ENCODE measurements at regions not wholly inside any gene's neighbourhood (a gene's known extent, or its start where the extent isn't known, plus 50 kb on each side); places are given as distances from the start of the nearest gene placed in this dataset.
A peak's percentile ranks its signal among the peaks of the same experiment; 100 is the strongest.
"Not testable (repeated sequence)": the region's sequence is repeated elsewhere in the genome, so short reads cannot be mapped to it uniquely, and the experiment has no call there.

DNA sequence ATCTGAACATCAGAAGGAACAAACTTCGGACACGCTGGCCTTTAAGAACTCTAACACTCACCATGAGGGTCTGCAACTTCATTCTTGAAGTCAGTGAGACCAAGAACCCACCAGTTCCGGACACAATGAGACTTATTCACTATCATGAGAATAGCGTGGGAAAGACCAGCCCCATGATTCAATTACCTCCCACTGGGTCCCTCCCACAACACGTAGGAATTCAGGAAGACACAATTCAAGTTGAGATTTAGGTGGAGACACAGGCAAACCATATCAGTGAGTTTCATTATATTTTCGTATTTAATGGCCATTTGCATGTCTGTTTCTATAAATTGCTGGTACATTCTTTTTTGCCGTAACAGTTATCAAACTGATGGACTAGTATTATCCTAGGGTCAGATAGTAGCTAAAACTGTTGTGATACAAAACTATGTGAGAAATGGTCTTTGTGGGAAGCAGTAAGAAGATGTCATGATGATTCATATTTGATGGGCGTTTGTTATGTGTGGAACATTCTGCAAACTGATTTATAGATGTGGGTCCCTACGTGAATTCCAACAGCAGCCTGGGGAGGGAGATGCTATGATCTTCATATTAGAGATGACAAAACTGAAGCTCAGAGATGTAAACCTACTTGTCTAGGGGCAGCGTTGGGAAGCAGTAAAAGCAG, 282.4 kb upstream of the TMEM132C start:
- DNase-seq: no peak

DNA sequence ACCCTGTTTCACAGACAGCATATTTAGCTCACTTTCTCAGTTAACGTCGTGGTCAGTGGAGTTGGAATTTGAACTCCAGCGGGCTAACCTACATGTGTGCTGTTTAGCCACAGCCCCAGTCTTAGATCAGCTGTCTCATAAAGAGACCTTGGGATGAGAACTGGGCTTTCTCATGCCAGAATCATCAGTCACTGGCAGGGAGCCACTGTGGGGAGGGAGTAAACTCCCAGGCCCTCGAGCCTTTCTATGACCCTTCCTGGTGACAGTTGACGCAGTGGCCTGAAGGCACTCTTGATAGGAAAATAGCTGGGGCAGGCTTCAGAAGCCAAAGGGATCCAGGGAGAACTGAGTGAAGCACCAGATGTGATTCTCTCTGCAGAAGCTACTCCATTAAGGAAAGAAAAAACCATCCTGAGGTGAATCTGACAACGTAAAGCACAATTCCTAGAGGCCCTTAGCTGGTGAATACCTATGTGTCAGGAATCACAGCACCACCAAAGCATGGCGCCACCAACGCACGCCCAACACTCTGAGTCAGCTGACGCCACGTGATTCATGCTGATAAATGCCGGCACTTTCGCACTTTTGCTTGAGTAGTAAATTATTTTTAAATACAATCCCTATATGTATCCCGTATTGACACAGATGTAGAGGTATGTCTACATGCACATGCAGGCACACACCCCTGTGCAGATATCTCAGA, 279.6 kb upstream of the TMEM132C start:
- DNase-seq: no peak

DNA sequence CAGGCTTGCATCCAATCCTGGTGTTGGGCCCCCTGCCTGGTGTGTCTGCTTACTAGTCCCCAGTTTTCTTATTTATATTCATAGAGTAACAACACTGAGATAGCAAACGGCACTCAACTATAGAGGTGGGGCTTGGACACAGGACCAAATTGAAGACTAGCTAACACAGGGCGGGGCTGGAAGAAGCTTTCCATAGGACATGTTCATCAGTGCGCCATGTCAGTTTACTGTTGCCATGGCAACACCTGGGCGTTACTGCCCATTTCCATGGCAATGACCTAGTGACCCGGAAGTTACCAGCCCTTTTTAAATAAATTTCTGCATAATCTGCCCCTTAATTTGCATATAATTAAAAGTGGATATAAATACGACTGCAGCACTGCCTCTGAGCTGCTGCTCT, 275.5 kb upstream of the TMEM132C start:
- DNase-seq: no peak

DNA sequence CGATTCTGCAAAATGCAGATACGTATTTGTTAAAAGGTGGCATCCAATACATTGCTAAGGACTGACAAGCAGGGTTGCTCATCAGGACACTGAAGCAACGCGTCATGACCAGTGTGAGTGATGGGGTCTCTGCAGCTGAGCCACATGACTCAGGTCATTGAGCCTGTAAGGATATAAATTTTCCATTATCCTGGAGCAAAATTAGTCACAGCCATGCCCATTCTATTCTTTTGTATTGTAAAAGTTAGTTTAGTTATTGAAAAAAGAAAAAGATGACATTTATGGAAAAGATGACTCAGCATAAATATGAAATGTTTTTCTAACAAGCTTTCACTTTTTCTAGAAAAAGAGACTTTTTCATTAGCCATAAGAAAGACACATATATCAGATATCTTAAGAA, 268.0 kb upstream of the TMEM132C start:
- no peak for DNase-seq

DNA sequence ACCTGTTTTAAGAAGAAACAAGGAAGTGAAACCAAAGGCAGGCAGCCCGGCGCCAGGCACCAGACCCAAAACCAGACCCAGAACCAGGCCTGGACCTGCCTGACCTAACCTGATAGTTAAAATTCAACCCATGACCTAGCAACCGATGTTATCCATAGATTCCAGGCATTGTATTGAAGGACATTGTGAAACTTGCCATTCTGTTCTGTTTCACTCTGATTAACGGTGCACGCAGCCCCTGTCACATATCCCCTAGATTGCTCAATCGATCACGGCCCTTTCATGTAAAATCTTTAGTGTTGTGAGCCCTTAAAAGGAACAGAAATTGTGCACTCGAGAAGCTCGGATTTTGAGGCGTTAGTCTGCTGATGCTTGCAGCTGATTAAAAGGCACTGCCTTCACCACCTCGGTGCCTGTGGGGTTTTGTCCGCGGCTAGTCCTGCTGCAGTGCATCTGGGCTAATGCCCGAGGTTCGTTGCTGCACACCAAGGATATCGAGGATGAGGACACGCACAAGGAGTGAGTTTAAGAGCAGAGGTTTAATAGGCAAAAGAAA, 262.5 kb upstream of the TMEM132C start:
- no peak for DNase-seq

DNA sequence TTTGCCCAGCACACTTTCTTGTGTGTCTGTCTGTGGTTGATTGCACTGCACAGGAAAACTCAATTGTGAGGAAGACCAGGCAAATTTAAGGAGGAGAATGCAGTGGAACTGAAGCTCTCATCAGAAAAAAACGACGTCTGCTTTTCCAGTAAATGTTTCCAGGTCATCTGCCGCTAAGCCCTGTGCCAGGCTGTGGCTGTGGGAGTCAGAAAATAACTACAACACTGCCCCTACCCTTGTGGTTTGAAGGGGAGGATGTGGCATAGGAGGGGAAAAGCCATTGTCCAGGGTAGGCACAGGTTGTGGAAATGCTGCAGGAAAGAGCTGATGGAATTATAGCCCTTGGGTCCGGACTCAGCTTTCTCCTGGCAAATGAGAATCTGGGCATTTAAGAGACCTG, 259.7 kb upstream of the TMEM132C start:
- no peak for DNase-seq

DNA sequence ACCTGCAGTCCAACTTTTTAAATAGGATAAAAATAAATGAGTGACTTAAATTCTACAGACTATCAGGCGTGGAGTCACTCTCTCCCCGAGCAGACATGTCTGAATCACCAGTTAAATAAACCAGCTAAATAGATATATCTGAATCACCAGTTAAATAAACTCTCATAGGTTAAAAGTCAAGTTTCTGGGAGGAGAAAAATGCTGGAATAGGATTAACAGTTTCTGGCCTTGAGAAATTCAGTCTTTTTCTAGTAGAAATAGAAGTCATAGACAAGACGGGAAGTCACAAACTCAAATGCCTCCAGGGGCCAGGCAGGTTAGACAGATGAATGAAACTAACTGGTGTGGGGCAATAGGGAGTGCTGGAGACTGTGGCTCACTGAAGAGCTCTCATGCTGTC, 258.6 kb upstream of the TMEM132C start:
- no peak for DNase-seq

DNA sequence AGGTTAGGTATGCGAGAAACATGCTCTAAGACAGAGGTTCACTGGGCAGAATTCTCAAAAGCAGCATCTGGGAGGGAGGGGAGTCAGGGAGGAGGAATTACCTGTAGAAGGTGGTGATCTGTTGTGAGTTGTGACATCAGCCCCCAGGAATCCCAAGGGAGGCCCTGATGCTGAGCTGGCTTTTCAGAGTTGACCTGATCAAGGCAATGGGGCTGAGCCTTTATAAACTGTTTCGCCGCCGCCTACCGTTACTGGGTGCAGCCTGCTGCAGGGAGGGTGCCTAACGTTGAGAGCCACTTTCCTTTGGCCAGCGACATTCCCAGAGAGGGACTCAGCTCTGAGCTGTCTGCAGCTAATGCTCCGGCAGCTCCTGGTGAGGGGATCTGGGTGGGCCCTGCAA, 257.9 kb upstream of the TMEM132C start:
- no peak for DNase-seq

DNA sequence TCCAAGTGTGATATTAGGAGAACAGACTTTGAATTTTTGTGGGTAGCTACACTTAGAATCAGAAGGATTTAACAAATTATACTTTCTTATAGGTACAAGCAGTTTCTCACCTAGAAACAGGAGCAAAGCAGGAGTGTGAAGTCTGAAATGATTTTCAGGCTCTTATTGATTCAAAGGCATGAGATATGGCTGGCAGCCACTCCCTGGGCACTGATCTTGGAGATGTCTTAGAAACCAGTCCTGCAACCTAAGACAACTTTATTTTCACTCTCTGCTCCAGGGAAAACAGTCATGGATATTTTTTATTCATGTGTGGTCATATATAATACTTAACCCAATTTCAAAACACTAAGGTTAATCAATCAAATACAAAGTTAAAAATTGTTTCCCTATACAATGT, 254.9 kb upstream of the TMEM132C start:
- no peak for DNase-seq

DNA sequence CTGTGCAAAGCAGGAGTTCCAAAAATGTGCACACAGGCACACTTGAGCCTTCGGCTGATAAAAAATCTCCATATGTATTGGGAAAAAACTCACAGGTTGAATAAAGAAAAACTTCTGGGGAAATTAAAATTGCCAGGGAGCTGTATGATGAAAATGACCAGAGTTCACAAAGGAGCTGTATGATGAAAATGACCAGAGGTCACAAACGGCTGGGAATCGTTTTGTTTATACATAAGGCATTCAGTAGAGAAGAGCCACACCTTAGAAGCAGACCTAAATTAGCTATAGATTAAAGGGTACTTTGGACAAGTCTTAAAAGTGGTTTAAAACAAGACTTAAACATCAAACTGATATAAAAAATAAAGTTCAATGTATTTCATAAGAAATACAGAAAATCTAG, 251.7 kb upstream of the TMEM132C start:
- DNase-seq: no peak

DNA sequence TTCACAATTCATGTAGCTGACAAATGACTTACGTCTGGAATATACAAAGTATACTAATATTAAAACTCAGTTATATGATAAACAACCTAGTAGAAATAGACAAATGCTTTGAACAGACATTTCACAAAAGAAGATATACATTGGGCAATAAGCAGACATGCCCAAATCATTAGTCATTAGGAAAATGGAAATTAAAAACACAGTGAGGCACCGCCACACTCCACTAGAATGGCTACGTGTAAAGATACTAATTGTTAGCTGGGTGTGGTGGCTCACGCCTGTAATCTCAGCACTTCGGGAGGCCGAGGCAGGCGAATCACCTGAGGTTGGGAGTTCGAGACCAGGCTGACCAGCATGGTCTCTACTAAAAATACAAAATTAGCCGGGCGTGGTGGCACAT, 248.9 kb upstream of the TMEM132C start:
- no peak for DNase-seq

DNA sequence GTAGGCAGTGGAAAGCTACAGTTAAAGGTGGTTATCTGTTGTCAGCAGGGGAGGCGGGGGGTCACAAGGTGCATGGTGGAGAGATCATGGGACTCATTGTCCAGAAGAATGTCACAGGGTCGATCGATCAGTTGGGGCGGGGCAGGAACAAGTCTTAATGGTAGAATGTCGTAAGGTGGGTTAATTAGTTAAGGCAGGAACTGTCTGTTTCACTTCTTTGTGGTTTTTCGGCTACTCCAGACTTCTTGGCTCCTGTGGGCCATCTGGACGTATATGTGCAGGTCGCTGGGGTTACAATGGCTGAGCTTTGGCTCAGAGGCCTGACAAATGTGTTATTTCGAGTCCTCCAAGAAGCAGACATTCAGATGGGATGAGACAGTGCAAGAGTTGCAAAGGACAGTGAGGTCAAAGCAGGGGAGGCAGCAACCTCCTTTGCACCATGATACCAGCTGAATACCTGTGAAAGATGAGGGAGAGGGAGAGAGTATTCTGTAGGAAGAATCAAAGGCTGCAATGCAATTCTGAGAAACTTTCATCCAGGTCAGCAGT, 246.9 kb upstream of the TMEM132C start:
- DNase-seq: no peak

DNA sequence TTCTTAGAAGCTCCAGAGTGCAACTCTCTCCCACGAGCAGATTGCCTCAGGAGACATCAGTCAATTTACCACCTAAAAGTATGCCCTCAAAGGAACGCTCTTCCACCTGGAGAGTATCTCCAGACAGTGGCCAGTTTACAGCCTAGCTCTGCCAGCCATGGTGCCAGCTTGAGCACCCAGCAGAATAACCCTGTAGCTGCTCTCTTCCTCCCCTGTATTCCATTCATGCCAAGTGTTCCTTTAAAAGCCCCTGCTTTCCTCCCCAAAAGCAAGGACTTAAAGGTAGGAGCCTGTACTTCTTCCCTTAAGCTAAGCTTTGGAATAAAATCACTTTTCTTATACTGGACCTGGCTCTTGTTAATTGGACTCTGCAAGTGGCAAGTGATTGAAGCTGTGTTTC, 245.4 kb upstream of the TMEM132C start:
- DNase-seq: no peak

DNA sequence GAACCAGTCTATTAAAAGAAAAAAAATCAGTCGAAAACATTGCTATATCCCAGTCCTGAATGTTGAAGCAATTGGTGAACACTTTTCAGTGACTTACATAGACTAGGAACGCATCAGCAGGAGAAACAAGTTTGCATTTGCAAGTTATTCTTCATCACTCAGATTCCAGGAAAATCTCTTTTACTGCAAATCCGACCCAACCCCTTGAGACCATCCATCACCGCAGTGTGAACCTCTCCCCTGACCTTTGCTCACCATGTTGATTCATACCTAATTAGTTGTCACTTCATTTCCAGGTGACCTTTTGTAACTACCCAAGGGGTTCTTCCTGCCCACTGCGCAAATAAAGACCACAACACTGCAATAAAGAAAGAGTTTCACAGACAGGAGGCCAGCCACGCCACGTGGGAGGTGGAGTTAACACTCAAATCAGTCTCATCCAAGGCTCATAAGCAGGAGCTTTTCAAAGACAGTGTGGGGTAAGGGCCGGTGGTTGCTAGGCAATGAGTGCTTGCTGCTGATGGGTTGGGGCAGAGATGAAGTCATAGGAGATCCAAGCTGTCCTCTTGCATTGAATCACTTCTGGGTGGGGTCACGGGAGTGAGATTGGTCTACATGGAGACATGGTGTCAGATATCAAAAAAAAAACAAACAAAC, 241.3 kb upstream of the TMEM132C start:
- DNase-seq: peak; percentile 4

DNA sequence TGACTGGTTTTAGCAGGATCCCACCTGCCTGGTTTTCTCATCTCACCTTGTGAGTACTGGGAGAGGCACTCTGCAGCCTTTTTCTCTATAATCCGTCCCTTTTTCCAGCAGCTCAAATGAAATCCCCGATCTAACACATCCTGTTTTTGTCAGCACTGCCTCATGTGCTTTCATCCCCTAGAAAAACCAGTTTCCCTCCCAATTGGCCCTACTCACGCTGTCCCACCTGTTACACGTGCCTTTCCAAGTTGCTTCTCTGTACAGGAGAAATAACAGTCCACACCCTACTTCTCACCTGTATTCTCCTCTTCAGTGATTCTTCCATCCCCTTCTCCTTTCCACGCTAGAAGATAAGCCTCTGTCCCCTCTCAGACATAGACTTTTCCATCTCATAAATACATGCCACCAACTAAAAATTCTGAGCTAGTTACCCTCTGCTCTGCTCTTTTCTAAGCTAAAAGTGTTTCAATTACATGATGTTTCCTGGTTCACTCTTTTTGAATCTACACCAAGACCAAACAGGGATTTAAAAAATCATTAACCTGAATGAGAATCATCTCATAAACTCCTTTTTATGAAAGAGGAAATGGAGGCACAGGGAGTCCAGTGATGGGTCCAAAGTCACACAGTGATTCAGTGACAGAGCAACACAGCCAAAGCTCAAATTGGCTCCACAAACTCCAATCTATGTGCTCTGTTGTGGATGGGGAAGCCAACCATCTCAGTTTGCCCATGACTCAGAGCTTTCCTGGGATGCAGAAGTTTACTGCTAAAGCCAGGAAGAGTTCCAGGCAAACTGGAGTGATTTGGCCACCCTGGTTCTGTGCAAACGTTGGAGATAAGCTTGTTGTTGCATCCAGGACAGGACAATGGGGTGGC, 240.0 kb upstream of the TMEM132C start:
- DNase-seq: no peak

DNA sequence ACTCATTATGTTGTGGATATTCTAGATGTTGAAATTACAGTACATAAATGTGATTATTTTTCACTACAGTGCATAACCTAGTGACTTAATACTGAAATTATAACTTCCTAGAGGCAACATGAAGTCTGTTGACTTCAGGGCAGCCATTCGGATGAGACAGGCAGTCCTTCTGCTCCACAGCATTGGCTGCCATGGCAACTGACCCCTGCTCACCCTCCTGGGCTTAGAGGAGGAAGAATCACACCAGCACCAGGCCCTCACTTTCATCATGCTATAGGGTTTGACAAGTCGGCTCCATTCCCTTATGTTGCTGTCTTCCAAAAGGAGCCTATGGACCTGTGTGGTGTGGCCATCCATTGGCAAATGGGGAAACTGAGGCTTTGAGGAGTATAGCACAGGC, 233.5 kb upstream of the TMEM132C start:
- DNase-seq: no peak

DNA sequence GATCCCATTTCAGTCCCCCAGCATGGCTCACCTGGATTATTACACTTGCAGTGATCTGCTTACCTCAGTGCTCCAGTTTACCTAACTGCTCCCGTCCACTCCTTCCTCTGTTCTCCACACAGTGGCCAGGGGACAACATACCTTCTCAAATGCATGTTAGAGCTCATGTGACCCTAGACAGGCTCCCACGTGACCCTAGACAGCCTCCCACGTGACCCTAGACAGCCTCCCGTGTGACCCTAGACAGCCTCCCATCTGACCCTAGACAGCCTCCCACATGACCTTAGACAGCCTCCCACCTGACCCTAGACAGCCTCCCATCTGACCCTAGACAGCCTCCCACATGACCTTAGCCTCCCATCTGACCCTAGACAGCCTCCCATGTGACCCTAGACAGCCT, 226.0 kb upstream of the TMEM132C start:
- DNase-seq: no peak

DNA sequence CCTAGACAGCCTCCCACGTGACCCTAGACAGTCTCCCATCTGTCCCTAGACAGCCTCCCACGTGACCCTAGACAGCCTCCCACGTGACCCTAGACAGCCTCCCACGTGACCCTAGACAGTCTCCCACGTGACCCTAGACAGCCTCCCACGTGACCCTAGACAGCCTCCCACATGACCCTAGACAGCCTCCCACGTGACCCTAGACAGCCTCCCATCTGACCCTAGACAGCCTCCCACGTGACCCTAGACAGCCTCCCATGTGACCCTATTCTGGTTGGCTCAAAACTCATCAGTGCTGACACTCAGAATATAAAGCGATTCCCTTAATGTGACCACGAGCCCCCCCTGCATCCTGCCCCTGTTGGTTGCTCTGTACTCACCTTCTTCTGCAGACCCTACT, 224.7 kb upstream of the TMEM132C start:
- not testable (repeated sequence) for DNase-seq

DNA sequence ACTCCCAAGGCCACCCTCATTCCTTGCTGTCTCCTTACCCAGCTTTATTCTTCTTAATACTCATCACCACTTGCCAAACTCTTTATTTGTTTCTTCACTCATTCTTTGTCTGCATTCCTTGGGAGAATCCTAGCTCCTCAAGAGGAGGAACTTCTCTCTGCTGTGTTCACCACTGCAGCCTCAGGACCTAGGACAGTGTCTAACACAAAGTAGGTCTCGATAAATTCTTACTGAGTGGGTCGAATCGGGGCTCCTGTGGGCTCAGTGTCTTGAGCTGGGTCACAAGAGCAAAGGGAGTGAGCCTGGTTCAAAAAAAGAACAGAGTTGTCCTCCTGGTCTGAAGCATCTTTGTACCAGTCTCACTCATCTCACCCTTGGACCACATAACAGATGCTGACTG, 224.1 kb upstream of the TMEM132C start:
- DNase-seq: no peak

DNA sequence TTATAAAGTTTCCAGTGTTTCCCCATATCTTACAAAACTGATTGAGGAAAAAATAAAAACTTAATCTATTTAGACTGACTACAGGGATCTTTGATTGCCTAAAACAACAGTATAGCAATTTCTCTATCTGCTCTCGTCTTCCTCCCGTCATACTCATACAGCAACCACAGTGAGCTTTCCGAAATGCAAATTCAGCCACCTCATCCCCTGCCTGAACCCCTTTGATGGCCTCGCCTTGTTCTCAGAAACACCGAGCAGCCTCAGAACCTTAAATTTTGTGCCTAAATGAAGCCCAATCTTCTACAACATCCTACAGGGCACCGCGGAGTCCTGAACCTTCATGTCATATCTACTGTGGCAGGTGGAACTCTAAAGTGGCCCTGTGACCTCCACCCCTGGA, 223.7 kb upstream of the TMEM132C start:
- no peak for DNase-seq

DNA sequence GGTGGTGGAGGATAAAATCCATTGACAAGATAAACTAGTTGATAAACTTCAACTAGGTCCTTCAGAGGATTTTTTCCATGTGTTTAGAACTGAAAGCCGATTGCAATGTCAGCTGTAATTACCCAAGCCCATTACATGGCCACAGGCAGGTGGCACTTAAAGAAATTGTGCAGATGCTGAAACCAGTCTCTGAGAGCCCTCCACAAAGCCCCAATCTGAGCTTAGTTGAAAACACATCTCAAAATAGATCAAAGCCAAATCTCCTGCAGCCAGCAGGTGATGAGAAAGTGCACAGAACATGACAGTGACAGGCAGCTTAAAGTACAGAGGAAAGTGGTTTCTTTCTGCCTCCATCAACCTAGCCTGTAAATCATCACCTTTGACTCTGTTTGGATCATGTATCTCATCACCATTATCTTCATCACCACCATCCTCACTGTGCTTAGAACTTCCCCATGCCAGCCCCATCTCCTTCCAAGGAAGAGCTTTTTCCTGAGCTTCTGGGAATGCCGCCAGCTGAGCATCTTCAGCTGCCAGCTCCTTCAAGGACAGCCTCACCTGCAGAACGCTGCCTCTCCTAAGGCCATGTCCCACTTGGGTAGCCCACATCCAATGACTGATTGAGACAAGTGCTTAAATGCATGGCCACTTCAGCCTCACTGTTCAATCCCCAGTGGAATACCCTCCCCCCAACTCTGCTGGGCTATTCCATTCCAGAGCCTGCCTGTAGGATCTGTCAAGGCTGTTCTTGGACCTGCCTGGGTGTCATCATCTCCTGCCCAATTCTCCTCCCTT, 219.5 kb upstream of the TMEM132C start:
- DNase-seq: peak; percentile 17
